Gastrocnemius medialis (tissue), 4 donors: ENCODE measurements at regions not wholly inside any gene's neighbourhood (a gene's known extent, or its start where the extent isn't known, plus 50 kb on each side); places are given as distances from the start of the nearest gene placed in this dataset.

Experiments
- POLR2A ChIP-seq, 2 donors: fragments of 450-650 bp; IDR thresholded peaks; one replicate each; pipeline ENCODE4 v1.6.1; 2017; ENCODE audit warnings: antibody characterized with exemption in 2 of 2, mild to moderate bottlenecking in 2 of 2, moderate library complexity in 2 of 2
- TF ChIP-seq, protein P1 (sequence below), 5 experiments: fragments of 450-650 bp in 3 of 5; fragments of 200-600 bp in 2 of 5; sonication (generic) in 2 of 5; IDR thresholded peaks in 4 of 5; conservative IDR thresholded peaks in 1 of 5; 1 replicate in 4 of 5; 2 replicates in 1 of 5; pipeline ENCODE4 v1.5.1; 2016 to 2019; ENCODE audit warnings: antibody characterized with exemption in 5 of 5, mild to moderate bottlenecking in 3 of 5, moderate library complexity in 3 of 5

DNA sequence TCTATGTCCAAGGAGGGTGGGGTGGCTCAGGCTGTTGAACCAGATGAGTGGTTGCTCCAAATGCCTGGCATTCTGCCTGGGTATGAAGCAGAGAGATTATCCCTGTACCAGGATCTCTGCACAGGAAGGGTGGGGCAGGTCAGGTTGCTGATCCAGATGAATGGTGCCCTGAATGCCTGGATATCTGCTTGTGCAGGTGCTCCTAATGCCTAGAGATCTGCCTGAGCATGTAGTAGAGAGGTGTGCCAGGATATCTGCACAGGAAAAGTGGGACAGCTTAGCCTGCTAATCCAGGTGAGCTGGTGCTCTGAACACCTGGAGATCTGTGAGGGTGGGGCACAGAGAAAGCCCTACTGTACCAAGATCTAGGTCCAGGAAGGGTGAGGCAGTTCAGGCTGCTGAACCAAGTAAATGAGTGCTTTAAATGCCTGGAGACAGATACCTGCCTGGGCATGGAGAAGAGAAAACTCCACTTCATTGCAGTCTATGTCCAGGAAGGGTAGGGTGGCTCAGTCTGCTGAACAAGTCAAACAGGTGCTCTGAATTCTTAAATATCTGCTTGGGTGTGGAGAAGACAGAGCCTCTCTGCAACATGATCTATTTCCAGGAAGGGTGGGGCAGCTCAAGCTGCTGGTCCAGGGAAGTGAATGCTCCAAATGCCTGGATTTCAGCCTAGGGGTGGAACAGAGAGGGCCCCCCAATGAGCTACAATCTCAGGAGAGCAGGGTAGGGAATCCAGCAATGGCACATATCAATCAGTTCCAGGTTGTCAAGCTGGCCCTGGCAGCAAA, 189.4 kb upstream of the DMRTA1 start:
- TF ChIP-seq, protein P1, sequence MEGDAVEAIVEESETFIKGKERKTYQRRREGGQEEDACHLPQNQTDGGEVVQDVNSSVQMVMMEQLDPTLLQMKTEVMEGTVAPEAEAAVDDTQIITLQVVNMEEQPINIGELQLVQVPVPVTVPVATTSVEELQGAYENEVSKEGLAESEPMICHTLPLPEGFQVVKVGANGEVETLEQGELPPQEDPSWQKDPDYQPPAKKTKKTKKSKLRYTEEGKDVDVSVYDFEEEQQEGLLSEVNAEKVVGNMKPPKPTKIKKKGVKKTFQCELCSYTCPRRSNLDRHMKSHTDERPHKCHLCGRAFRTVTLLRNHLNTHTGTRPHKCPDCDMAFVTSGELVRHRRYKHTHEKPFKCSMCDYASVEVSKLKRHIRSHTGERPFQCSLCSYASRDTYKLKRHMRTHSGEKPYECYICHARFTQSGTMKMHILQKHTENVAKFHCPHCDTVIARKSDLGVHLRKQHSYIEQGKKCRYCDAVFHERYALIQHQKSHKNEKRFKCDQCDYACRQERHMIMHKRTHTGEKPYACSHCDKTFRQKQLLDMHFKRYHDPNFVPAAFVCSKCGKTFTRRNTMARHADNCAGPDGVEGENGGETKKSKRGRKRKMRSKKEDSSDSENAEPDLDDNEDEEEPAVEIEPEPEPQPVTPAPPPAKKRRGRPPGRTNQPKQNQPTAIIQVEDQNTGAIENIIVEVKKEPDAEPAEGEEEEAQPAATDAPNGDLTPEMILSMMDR (IDR thresholded peaks at IDR 0.05 in 4 of 5, conservative IDR thresholded peaks at IDR 0.05 in 1 of 5) = no peak
- no peak for TF ChIP-seq POLR2A (IDR thresholded peaks at IDR 0.05)
